ENCODE measurements at regions not wholly inside any gene's neighbourhood (a gene's known extent, or its start where the extent isn't known, plus 50 kb on each side); places are given as distances from the start of the nearest gene placed in this dataset.

- Mint-ChIP-seq H3K9me3 (peaks cover 11% of the 10 kb centered on the region), H3K36me3 (no peaks in the 10 kb centered on the region), H3K4me3 (no peak overlapping the region), H3K27me3 (ENCODE audit: insufficient read depth, low read depth) (no peaks in the 10 kb centered on the region), H3K27ac (no peak overlapping the region), H3K4me1 (peaks cover 14% of the 10 kb centered on the region)
- H3K4me2 ChIP-seq, result peak overlapping the region; percentile 35
- no peaks in the 10 kb centered on the region for H4K20me1 ChIP-seq (ENCODE audit: low read depth)
- H3K79me2 ChIP-seq (ENCODE audit: low read depth), result no peaks in the 10 kb centered on the region
- H2AFZ ChIP-seq (replicated peaks), result no peak overlapping the region
- H3K4me1 ChIP-seq, result peaks cover 3% of the 10 kb centered on the region
- H3K27ac ChIP-seq, result no peak overlapping the region
- DNase-seq (ENCODE audit: low spot score), result no peak
- no peaks in the 10 kb centered on the region for H3F3A ChIP-seq (ENCODE audit: low read depth)
- TF ChIP-seq EZH2 (IDR thresholded peaks at IDR 0.05) (no peak), EZH2phosphoT487 (IDR thresholded peaks at IDR 0.05) (no peak), CTCF (IDR thresholded peaks at IDR 0.05) (no peak)
- no peak overlapping the region for H3K9ac ChIP-seq
- H3K36me3 ChIP-seq, result no peaks in the 10 kb centered on the region
- H3K9me3 ChIP-seq (ENCODE audit: low read depth), result no peaks in the 10 kb centered on the region
- no peak overlapping the region for H3K4me3 ChIP-seq
- H3K27me3 ChIP-seq, result no peaks in the 10 kb centered on the region
Observed at GRCh38 chr1:101300916-101301315, 64.1 kb downstream of the S1PR1 start.

- H3K4me1 ChIP-seq, result peaks cover 3% of the 10 kb centered on the region
- no peak overlapping the region for H3K27ac Mint-ChIP-seq
- TF ChIP-seq EZH2phosphoT487 (IDR thresholded peaks at IDR 0.05) (no peak), EZH2 (IDR thresholded peaks at IDR 0.05) (no peak), CTCF (IDR thresholded peaks at IDR 0.05) (no peak)
- H3K4me3 Mint-ChIP-seq, result no peak overlapping the region
- no peaks in the 10 kb centered on the region for H3K9me3 ChIP-seq (ENCODE audit: low read depth)
- no peaks in the 10 kb centered on the region for H3K27me3 Mint-ChIP-seq (ENCODE audit: insufficient read depth, low read depth)
- H3K9me3 Mint-ChIP-seq, result peaks cover 11% of the 10 kb centered on the region
- no peaks in the 10 kb centered on the region for H3K36me3 ChIP-seq
- no peak overlapping the region for H3K4me2 ChIP-seq
- no peaks in the 10 kb centered on the region for H3F3A ChIP-seq (ENCODE audit: low read depth)
- peaks cover 14% of the 10 kb centered on the region for H3K4me1 Mint-ChIP-seq
- no peaks in the 10 kb centered on the region for H3K36me3 Mint-ChIP-seq
- no peaks in the 10 kb centered on the region for H3K27me3 ChIP-seq
- H4K20me1 ChIP-seq (ENCODE audit: low read depth), result no peaks in the 10 kb centered on the region
- no peak overlapping the region for H3K4me3 ChIP-seq
- no peak for DNase-seq (ENCODE audit: low spot score)
- H3K79me2 ChIP-seq (ENCODE audit: low read depth), result no peaks in the 10 kb centered on the region
- no peak overlapping the region for H2AFZ ChIP-seq (replicated peaks)
- no peak overlapping the region for H3K9ac ChIP-seq
- H3K27ac ChIP-seq, result no peak overlapping the region
Observed at GRCh38 chr1:101301446-101302057, 64.7 kb downstream of the S1PR1 start.

GRCh38 chr1:101302831-101303511 lies 66.2 kb downstream of the S1PR1 start:
- Histone ChIP-seq H3F3A (ENCODE audit: low read depth) (no peaks in the 10 kb centered on the region), H3K9me3 (ENCODE audit: low read depth) (no peaks in the 10 kb centered on the region), H3K9ac (no peak overlapping the region), H3K4me3 (no peak overlapping the region), H3K4me2 (no peak overlapping the region), H3K36me3 (no peaks in the 10 kb centered on the region), H4K20me1 (ENCODE audit: low read depth) (no peaks in the 10 kb centered on the region), H3K27ac (no peak overlapping the region), H2AFZ (replicated peaks) (no peak overlapping the region), H3K79me2 (ENCODE audit: low read depth) (no peaks in the 10 kb centered on the region), H3K4me1 (peaks cover 3% of the 10 kb centered on the region), H3K27me3 (no peaks in the 10 kb centered on the region)
- peaks cover 5% of the 10 kb centered on the region for H3K27me3 Mint-ChIP-seq (ENCODE audit: insufficient read depth, low read depth)
- no peak for DNase-seq (ENCODE audit: low spot score)
- peaks cover 27% of the 10 kb centered on the region for H3K4me1 Mint-ChIP-seq
- H3K36me3 Mint-ChIP-seq, result peaks cover 4% of the 10 kb centered on the region
- no peak overlapping the region for H3K4me3 Mint-ChIP-seq
- H3K27ac Mint-ChIP-seq, result no peak overlapping the region
- no peak for TF ChIP-seq CTCF (IDR thresholded peaks at IDR 0.05)
- TF ChIP-seq EZH2phosphoT487 (IDR thresholded peaks at IDR 0.05), result no peak
- TF ChIP-seq EZH2 (IDR thresholded peaks at IDR 0.05), result no peak
- peaks cover 16% of the 10 kb centered on the region for H3K9me3 Mint-ChIP-seq

All from neural progenitor cell (in vitro differentiated cells).